ENCODE measurements at regions not wholly inside any gene's neighbourhood (a gene's known extent, or its start where the extent isn't known, plus 50 kb on each side); places are given as distances from the start of the nearest gene placed in this dataset.

DNA sequence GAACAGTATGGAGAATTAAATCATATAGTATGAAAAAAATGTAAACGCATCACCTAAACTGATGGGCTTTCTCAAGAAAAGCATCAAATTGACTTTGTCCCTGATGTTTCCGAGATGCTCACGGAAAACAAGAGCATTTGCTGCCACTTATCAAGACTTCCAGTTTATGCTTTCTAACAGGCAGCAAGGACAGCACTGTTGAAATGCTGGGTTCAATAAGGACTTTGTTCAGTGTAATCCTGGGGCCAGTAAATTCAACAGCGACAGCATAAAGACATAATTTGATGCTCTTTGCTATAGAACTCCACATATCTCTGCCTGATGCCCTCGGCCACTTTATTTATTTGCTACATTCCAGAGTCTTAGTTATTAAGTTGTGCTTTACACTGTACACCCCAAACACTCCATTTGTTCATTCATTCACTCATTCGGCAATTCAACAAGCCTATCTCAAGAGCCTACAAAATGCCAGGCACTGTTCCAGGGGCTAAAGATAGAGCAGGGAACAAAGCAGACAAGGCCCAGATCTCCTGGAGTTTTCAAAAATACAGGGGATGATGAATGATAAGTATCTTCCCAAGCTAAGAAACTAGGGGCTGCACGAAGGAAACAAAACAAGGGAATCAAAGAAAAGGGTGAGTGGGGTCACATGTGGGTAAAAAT lies 294.6 kb downstream of the ZNF608 start:
- DNase-seq: peak in 4 of 5 donors; percentile 43 to 53 (median 47)
- no peak for TF ChIP-seq POLR2A (IDR thresholded peaks at IDR 0.05)
- TF ChIP-seq, protein P1, sequence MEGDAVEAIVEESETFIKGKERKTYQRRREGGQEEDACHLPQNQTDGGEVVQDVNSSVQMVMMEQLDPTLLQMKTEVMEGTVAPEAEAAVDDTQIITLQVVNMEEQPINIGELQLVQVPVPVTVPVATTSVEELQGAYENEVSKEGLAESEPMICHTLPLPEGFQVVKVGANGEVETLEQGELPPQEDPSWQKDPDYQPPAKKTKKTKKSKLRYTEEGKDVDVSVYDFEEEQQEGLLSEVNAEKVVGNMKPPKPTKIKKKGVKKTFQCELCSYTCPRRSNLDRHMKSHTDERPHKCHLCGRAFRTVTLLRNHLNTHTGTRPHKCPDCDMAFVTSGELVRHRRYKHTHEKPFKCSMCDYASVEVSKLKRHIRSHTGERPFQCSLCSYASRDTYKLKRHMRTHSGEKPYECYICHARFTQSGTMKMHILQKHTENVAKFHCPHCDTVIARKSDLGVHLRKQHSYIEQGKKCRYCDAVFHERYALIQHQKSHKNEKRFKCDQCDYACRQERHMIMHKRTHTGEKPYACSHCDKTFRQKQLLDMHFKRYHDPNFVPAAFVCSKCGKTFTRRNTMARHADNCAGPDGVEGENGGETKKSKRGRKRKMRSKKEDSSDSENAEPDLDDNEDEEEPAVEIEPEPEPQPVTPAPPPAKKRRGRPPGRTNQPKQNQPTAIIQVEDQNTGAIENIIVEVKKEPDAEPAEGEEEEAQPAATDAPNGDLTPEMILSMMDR (IDR thresholded peaks at IDR 0.05): no peak
- peak; percentile 76 to 91 (median 86) for ATAC-seq

DNA sequence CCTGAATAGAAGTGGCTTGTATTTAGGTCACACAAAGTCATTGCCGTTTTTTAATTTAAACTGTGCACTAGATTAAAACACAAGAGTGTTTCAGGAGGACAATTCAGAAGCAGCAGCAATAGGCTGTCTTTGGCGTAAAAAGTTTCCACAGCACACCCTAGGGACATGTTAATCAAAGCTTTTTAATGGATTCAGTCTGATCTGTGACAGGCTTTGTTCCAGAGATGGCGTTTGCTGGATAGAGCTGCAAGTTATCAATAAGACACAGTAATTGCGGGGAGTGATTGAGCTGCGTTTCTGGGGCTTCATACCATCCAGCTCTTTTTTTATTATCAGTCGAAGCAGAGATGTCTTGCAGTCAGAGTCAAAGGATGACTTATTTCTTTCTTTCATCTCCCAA lies 300.3 kb downstream of the ZNF608 start:
- no peak for ATAC-seq
- no peaks in the 10 kb centered on the region for H3K27me3 ChIP-seq

More for the DNA sequence above, 294.6 kb downstream of the ZNF608 start:
- 64 to 71% (median 66%) methylated on average over 7 of the region's 7 CpGs for WGBS, 4 donors
- H3K27ac ChIP-seq: peak overlapping the region in 1 of 12 donors; percentile 15
- H3K9me3 ChIP-seq: no peaks in the 10 kb centered on the region
- intact Hi-C loops (cut with DNase I): no loop called here
- H3K4me3 ChIP-seq: no peak overlapping the region
- no peaks in the 10 kb centered on the region for H3K27me3 ChIP-seq
- H3K36me3 ChIP-seq: no peaks in the 10 kb centered on the region
- peaks cover 0 to 23% (median 0%) of the 10 kb centered on the region in 12 donors for H3K4me1 ChIP-seq

DNA sequence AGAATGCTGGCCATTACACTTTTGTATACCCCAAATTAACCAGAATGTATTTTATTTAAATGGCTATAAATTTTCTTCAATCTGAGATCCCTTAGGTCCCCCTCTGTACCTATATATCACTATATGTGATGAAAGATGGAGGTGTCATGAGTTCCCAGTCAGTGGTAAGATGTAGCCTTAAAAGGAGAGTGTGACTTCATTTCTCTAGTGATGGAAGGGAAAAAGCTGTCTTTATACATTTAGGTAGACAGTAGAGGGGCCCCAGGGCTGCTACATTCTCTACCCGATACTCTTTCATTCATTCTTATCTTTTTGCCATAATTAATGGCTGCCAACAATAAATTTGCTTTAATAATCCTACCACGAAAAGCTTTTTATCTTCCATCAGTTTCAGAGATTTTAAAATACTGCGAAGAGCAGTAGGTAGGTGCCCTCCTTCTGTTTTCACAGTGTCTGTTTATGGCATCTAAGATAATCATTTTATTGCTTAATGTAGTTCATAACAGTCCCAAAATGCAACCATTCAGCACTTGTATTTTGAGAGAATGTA lies 301.3 kb downstream of the ZNF608 start:
- TF ChIP-seq POLR2A (IDR thresholded peaks at IDR 0.05): no peak
- TF ChIP-seq, protein P1 (IDR thresholded peaks at IDR 0.05): no peak
- Histone ChIP-seq H3K4me3 (no peak overlapping the region), H3K36me3 (no peaks in the 10 kb centered on the region), H3K27me3 (no peaks in the 10 kb centered on the region), H3K4me1 (peaks cover 0 to 20% (median 7%) of the 10 kb centered on the region in 12 donors), H3K27ac (peak overlapping the region in 2 of 12 donors; percentile 50 to 75), H3K9me3 (no peaks in the 10 kb centered on the region)
- 97 to 98% (median 97%) methylated on average over 3 of the region's 3 CpGs for WGBS, 4 donors
- intact Hi-C loops (cut with DNase I): no loop called here
- DNase-seq (no peak), ATAC-seq (no peak)

More for the DNA sequence above, 300.3 kb downstream of the ZNF608 start:
- intact Hi-C loops (cut with DNase I): no loop called here
- no peaks in the 10 kb centered on the region for H3K9me3 ChIP-seq
- DNase-seq: no peak
- peaks cover 0 to 27% (median 8%) of the 10 kb centered on the region in 12 donors for H3K4me1 ChIP-seq
- H3K36me3 ChIP-seq: no peaks in the 10 kb centered on the region
- H3K27ac ChIP-seq: no peak overlapping the region
- 72 to 82% (median 73%) methylated on average over 6 of the region's 6 CpGs for WGBS, 4 donors
- H3K4me3 ChIP-seq: no peak overlapping the region
- TF ChIP-seq POLR2A (IDR thresholded peaks at IDR 0.05): no peak
- TF ChIP-seq, protein P1 (IDR thresholded peaks at IDR 0.05): no peak

DNA sequence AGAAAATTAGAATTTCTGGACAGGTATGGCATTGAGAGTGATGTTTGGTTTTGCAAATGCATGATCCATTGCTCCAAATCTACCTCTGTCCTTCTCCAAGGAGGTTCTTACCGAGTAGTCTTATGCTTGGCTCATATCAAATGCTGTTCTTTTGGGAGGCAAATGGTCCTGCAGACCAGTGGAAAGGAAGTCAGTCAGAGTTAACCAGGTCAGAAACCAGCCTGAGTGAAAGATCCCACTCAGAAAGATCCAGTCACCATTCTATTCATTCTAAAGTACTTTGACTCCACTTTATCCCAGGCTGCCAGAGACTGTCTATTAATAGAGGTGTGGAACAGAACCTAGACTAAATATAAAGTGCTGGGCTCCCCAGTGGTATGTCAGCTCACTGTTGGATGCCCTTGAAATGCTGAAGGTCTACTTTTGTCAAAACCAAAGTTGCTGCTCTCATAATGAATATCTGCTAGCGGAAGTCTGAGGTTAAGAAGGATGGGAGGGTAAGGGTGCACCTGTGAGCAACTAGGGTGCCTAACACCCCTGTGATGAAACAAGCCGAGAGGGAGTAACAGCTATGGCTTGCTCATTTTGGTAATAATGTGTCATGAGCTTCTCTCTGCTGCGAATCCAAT lies 302.2 kb downstream of the ZNF608 start:
- Histone ChIP-seq H3K4me1 (peaks cover 0 to 20% (median 7%) of the 10 kb centered on the region in 12 donors), H3K36me3 (no peaks in the 10 kb centered on the region), H3K9me3 (no peaks in the 10 kb centered on the region), H3K27me3 (no peaks in the 10 kb centered on the region), H3K27ac (peak overlapping the region in 10 of 12 donors; percentile 16 to 85 (median 58)), H3K4me3 (no peak overlapping the region)
- intact Hi-C loops (cut with DNase I): no loop called here
- WGBS, 4 donors: 67 to 70% (median 69%) methylated on average over 4 of the region's 4 CpGs
- peak; percentile 98 to 99 (median 98) for ATAC-seq
- peak in 3 of 5 donors; percentile 28 to 34 (median 28) for DNase-seq
- TF ChIP-seq, protein P1 (IDR thresholded peaks at IDR 0.05): no peak
- TF ChIP-seq POLR2A (IDR thresholded peaks at IDR 0.05): no peak
